Fibroblast of lung (primary cell): ENCODE measurements at regions not wholly inside any gene's neighbourhood (a gene's known extent, or its start where the extent isn't known, plus 50 kb on each side); places are given as distances from the start of the nearest gene placed in this dataset.

Source experiments
- CTCF ChIP-seq, 2 donors: IDR thresholded peaks in 1 of 2; conservative IDR thresholded peaks in 1 of 2; 1 replicate in 1 of 2; 2 replicates in 1 of 2; pipeline ENCODE4 v1.5.1; 2011 to 2012; ENCODE audit warnings: low read length in 2 of 2, control low read depth in 1 of 2, inconsistent platforms in 1 of 2, low read depth in 1 of 2, mild to moderate bottlenecking in 1 of 2
- EZH2 ChIP-seq: IDR thresholded peaks from 2 replicates; pipeline ENCODE4 v1.5.1; 2012; ENCODE audit warnings: low read length, control low read depth, mild to moderate bottlenecking; ENCODE audit errors: missing control alignments

GRCh38 chr7:17446340-17446739 is 147.9 kb downstream of the AHR start:
- TF ChIP-seq CTCF (conservative IDR thresholded peaks at IDR 0.05 in 1 of 2, IDR thresholded peaks at IDR 0.05 in 1 of 2; ENCODE audit: low read depth in 1 of 2, low read length in 2 of 2) = no peak
- no peak for TF ChIP-seq EZH2
